ENCODE measurements at regions not wholly inside any gene's neighbourhood (a gene's known extent, or its start where the extent isn't known, plus 50 kb on each side); places are given as distances from the start of the nearest gene placed in this dataset.

GRCh38 chr9:73231203-73231602 is 79.5 kb downstream of the ANXA1 start:
- TF ChIP-seq CTCF (IDR thresholded peaks at IDR 0.05; ENCODE audit: low read length) (no peak), EZH2 (IDR thresholded peaks at IDR 0.05; ENCODE audit: borderline replicate concordance, low read length) (no peak)
